Kidney epithelial cell (primary cell): ENCODE measurements at regions not wholly inside any gene's neighbourhood (a gene's known extent, or its start where the extent isn't known, plus 50 kb on each side); places are given as distances from the start of the nearest gene placed in this dataset.
A peak's percentile ranks its signal among the peaks of the same experiment; 100 is the strongest.

Experiments used
- DNase-seq: peaks from one replicate; pipeline ENCODE4 v3.0.0-alpha.2; 2010; ENCODE audit warnings: low read depth
- H3K27me3 ChIP-seq: 2 replicates; pipeline ENCODE4 v1.6.0; 2011; ENCODE audit warnings: low read length; ENCODE audit not compliant: control insufficient read depth, insufficient read depth
- H3K36me3 ChIP-seq: 2 replicates; pipeline ENCODE4 v1.5.1; 2011; ENCODE audit warnings: low read length; ENCODE audit not compliant: control insufficient read depth, insufficient read depth
- H3K4me3 ChIP-seq: 2 replicates; pipeline ENCODE4 v1.5.1; 2011; ENCODE audit warnings: low read depth, mild to moderate bottlenecking, control low read depth, low read length
- CTCF ChIP-seq: IDR thresholded peaks from 2 replicates; pipeline ENCODE4 v1.5.1; 2011; ENCODE audit warnings: mild to moderate bottlenecking, moderate library complexity, low read length, control low read depth, inconsistent platforms; ENCODE audit not compliant: insufficient read depth, poor library complexity, severe bottlenecking

GRCh38 chr1:244224487-244225430, 173.7 kb downstream of the ZBTB18 start:
- TF ChIP-seq CTCF = no peak
- H3K4me3 ChIP-seq = no peak overlapping the region
- DNase-seq = no peak
- no peaks in the 10 kb centered on the region for H3K27me3 ChIP-seq
- H3K36me3 ChIP-seq = no peaks in the 10 kb centered on the region

GRCh38 chr1:244226435-244226834, 175.4 kb downstream of the ZBTB18 start:
- Histone ChIP-seq H3K27me3 (peaks cover 3% of the 10 kb centered on the region), H3K4me3 (no peak overlapping the region), H3K36me3 (no peaks in the 10 kb centered on the region)
- TF ChIP-seq CTCF = no peak
- no peak for DNase-seq

- H3K4me3 ChIP-seq = no peak overlapping the region
- peaks cover 7% of the 10 kb centered on the region for H3K27me3 ChIP-seq
- DNase-seq = no peak
- no peaks in the 10 kb centered on the region for H3K36me3 ChIP-seq
- TF ChIP-seq CTCF = no peak
Observed at GRCh38 chr1:244230470-244230869, 179.4 kb downstream of the ZBTB18 start.

GRCh38 chr1:244231193-244231571, 180.1 kb downstream of the ZBTB18 start:
- DNase-seq = no peak
- no peak for TF ChIP-seq CTCF
- H3K4me3 ChIP-seq = no peak overlapping the region
- peaks cover 7% of the 10 kb centered on the region for H3K27me3 ChIP-seq
- no peaks in the 10 kb centered on the region for H3K36me3 ChIP-seq

- DNase-seq = no peak
- H3K4me3 ChIP-seq = peak overlapping the region; percentile 3
Observed at GRCh38 chr1:244231572-244232315, 180.7 kb downstream of the ZBTB18 start.

More at GRCh38 chr1:244231572-244232315, 180.7 kb downstream of the ZBTB18 start:
- Histone ChIP-seq H3K36me3 (no peaks in the 10 kb centered on the region), H3K27me3 (peaks cover 7% of the 10 kb centered on the region)
- no peak for TF ChIP-seq CTCF
